ENCODE measurements at regions not wholly inside any gene's neighbourhood (a gene's known extent, or its start where the extent isn't known, plus 50 kb on each side); places are given as distances from the start of the nearest gene placed in this dataset.

DNA sequence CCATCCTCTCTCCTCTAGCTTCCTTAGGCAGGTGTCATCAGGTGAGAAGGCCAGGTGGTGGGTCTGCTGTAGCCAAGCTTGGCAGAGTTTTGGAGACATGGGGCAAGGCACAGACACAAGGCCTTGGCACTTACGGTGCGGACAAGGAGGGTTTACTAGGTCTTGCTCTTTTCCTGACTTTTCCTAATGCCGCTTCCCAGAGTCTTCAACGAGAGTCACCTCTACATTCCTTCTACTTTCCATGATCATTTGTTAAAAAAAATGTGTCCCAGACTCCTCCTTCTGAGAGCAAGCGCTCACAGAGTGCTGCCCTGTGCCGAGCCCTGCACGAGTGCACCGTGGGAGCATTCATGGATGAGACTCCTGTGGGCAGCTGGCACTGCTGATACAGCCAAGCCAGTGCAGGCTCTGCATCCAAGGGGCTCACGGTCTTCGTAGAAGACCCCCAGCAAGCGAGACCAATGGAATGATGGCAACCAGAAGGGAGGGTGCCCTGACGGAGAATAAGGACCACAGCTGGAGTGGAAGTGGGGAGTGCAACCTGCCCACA is 243.0 kb upstream of the MKI67 start:
- DNase-seq (ENCODE audit: low read depth in 2 of 3, low spot score in 2 of 3) = no peak

- no peak for DNase-seq (ENCODE audit: low read depth in 2 of 3, low spot score in 2 of 3)
Observed at GRCh38 chr10:128373071-128373749, 247.0 kb upstream of the MKI67 start.

GRCh38 chr10:128373831-128374230 is 247.6 kb upstream of the MKI67 start:
- no peak for DNase-seq (ENCODE audit: low read depth in 2 of 3, low spot score in 2 of 3)

GRCh38 chr10:128375171-128375570 is 248.9 kb upstream of the MKI67 start:
- no peak for DNase-seq (ENCODE audit: low read depth in 2 of 3, low spot score in 2 of 3)

GRCh38 chr10:128377364-128377987 is 251.3 kb upstream of the MKI67 start:
- no peak for DNase-seq (ENCODE audit: low read depth in 2 of 3, low spot score in 2 of 3)

GRCh38 chr10:128377988-128378387 is 251.8 kb upstream of the MKI67 start:
- DNase-seq (ENCODE audit: low read depth in 2 of 3, low spot score in 2 of 3) = no peak

DNA sequence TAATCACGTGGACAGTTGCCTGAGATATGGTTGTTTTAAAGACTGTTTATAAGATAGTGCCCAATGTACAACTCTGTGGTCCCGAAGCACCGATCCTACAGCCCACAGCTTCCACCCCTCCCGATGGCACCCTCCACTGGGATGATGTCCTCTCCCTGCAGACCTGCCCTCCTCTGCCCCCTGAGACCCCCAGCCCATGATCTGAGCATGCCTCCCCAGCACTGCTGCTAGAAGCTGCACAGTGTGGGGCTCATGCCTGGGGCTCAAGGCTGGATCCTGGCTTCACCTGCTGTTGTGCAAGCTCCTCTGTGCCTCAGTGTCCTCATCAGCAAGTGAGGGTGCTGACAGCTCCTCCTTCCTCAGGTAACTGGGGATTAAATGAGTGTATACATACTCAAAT is 254.7 kb upstream of the MKI67 start:
- DNase-seq (ENCODE audit: low read depth in 2 of 3, low spot score in 2 of 3) = no peak

DNA sequence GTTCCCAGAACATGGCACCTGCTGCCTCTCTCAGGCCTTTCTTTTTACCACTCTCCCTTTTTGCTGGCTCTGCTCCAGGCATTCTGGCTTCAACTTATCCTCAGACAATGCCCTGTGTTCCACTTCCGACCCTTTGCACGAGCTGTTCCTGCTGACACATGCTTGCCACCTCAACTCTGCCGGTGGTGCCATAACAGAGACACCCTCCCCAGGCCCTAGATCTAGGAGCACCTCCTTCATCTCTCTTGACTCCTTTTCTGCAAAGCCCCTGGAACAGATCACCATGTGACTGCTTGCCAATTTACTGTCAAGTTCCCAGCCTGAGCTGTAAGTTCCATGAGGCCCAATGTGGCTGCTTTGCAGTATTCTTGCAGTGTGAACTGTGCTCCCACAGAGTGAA is 256.0 kb upstream of the MKI67 start:
- DNase-seq (ENCODE audit: low read depth in 2 of 3, low spot score in 2 of 3) = no peak

DNA sequence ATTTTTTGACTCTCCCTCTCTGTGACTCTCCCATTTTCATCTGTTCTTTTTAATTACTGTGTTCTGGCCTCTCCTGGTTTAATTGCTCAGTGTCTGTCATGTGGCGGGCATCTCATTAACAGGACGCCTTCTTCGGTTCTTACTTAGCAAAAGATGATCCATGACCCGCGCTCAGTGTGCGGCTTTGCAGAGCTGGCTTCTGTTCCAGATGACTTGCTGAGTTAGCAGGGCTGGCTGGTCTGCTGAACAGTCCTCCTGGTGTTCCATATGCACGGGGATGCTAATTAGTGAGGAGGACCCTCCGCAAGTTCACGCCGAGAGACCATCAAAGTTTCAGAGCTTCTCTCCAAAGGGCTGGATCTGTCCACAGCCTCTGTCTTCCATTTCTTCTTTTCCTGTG is 258.6 kb upstream of the MKI67 start:
- DNase-seq (ENCODE audit: low read depth in 2 of 3, low spot score in 2 of 3) = no peak

DNA sequence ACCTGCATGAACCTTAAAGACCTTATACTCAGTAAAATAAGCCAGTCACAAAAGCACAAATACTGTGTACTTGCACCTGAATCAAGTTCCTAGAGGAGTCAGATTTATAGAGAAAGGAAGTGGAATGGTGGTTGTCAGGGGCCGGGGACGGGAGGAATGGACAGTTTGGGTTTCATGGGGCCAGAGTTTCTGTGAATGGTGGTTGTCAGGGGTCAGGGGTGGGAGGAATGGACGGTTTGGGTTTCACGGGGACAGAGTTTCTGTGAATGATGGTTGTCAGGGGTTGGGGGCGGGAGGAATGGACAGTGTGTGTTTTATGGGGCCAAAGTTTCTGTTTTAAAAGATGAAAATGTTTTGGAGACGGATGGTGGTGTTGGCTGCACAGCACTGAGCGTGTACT is 260.0 kb upstream of the MKI67 start:
- no peak for DNase-seq (ENCODE audit: low read depth in 2 of 3, low spot score in 2 of 3)

DNA sequence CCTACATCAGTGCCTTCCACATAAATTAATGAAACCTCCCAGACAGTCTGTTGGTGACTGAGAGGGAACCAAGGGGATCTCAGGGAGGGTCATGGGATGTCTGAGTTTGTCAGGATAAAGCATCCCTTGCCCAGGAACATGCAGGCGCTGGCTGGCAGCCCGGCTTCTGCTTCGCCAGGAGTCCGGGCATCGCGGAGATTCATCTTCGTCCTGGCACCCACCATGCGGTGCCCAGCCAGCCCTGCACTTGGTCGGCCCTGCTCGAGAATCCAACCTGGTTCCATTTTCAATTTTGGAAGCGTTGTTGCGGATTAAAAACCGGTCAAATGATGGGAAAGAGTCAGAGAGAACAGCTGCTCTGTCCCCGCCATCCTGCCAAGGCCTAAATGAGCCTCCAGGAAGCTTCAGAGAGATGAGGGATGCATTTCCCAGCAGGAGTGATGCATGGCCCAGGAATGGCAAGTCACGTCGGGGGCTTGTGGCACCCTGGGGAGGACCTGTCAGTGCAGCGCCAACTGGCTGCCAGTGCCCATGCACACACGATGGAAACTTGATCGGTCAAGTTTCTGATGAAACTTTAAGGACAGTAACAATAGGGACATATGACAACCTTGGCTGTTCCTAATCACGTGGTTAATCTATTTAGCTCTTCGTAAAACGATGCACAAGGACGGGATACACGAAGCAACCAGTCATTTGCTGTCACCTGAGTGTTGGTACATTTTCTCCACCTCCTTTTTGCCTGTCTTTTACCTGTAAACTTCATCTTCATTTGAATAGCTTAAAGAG is 260.8 kb upstream of the MKI67 start:
- DNase-seq (ENCODE audit: low read depth in 2 of 3, low spot score in 2 of 3) = no peak

DNA sequence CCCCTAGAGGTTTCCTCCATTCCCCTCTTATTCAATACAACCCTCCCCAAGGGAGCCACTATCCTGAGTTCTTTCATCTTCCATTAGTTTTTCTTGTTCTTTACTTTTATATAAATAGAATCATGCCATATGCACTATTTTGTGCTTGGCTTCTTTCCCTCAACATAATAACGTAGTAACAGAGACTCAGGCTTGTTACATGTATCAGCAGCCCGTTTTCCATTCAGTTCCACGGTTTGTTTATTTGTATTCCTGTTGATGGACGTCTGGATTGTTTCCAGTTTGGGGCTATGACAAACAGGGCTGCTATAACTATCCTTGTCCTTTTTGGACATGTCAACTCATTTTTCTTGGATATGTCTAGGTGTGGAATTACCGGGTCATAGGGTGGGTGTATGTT is 264.4 kb upstream of the MKI67 start:
- DNase-seq (ENCODE audit: low read depth in 2 of 3, low spot score in 2 of 3) = no peak

GRCh38 chr10:128393546-128393945 is 267.3 kb upstream of the MKI67 start:
- DNase-seq (ENCODE audit: low read depth in 2 of 3, low spot score in 2 of 3) = no peak

DNA sequence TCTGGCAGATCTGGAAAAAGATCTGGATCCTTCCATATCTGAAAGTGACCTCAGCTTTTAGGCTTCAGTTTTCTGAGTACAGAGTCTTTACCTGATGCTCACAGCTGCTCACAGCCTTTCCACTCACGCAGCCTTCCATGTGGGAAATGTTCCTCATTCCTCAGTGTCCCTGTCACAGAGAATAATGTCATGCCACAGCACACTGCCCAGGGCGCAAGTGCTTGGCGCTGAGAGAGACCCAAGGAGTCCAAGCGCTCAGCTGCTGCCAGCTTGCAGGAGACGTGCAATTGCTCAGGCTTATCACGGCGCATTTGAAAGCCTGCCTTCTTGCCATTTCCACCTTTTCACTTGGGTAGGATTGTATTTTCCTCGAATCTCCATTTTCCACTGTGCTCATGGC is 271.9 kb upstream of the MKI67 start:
- no peak for DNase-seq (ENCODE audit: low read depth in 2 of 3, low spot score in 2 of 3)

GRCh38 chr10:128398999-128399398 is 272.8 kb upstream of the MKI67 start:
- no peak for DNase-seq (ENCODE audit: low read depth in 2 of 3, low spot score in 2 of 3)

DNA sequence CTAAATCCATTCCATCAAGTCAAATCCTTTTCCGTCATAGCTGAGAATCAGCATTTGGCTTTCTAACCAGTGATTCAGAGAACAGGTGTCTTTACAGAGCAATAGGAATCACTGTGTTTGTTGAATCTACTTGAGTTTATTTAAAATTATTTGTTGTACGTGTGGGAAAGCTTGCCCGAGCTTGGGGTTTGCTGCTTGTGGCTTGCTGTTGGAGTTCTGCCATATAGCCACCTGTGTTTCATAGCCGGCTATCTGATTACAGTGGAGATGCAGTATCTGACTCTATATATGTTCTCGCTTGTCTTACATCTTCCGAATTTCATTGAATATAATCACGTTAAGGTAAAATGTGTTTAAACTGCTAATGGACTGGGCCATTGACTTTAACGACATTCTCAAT is 274.3 kb upstream of the MKI67 start:
- DNase-seq (ENCODE audit: low read depth in 2 of 3, low spot score in 2 of 3) = no peak

GRCh38 chr10:128405450-128405849 is 279.2 kb upstream of the MKI67 start:
- DNase-seq (ENCODE audit: low read depth in 2 of 3, low spot score in 2 of 3) = no peak

GRCh38 chr10:128411643-128412042 is 285.4 kb upstream of the MKI67 start:
- no peak for DNase-seq (ENCODE audit: low read depth in 2 of 3, low spot score in 2 of 3)

DNA sequence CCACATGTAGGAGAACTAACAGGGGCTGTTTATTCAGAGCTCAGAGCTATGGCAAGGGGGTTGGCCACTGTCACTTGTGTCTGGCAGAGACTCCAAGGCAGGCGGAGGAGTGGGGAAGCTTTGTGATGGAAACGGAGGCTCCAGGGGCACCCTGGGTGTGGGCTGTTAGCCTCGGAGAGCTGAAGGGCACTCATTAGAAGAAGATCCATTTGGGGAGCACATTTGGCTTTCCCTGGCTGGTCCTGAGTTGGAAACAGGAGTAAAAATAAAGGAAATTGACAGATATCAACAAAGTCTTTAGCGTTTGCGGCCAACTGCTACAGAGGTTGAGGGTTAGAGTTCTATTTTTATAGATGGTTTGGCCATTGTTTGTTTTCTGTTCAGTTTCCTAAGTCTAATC is 288.3 kb upstream of the MKI67 start:
- no peak for DNase-seq (ENCODE audit: low read depth in 2 of 3, low spot score in 2 of 3)

DNA sequence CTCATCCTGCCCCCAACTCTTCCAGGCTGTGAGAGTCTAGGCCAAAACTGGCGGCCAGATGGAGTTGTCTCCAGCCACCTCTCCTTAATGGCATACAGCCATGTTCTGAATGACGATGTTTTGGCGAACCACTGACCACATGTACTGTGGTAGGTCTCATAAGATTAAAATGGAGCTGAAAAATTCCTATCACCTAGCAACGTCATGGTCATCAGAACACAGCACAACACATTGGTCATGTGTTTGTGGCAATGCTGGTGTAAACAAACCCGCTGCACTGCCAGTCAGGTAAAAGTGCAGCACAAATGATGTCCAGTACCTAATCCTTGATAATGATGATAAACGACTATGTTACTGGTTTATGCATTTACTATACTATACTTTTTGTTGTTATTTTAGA is 290.0 kb upstream of the MKI67 start:
- no peak for DNase-seq (ENCODE audit: low read depth in 2 of 3, low spot score in 2 of 3)

- no peak for DNase-seq (ENCODE audit: low read depth in 2 of 3, low spot score in 2 of 3)
Observed at GRCh38 chr10:128417826-128418225, 291.6 kb upstream of the MKI67 start.

GRCh38 chr10:128418819-128419218 is 292.6 kb upstream of the MKI67 start:
- DNase-seq (ENCODE audit: low read depth in 2 of 3, low spot score in 2 of 3) = no peak
